Stomach (tissue), 8 donors: ENCODE measurements at regions not wholly inside any gene's neighbourhood (a gene's known extent, or its start where the extent isn't known, plus 50 kb on each side); places are given as distances from the start of the nearest gene placed in this dataset.
A peak's percentile ranks its signal among the peaks of the same experiment; 100 is the strongest.
"Not testable (repeated sequence)": the region's sequence is repeated elsewhere in the genome, so short reads cannot be mapped to it uniquely, and the experiment has no call there.

ENCODE experiments used
- DNase-seq, 2 donors: peaks; one replicate each; pipeline versions ENCODE4 v3.0.0 to v3.0.0-alpha.2; 2013 to 2019
- H3K27ac ChIP-seq, 5 donors: fragments of 200-600 bp in 4 of 5; sonication (generic) in 4 of 5; one replicate each; pipeline ENCODE4 v1.5.1; 2013 to 2019; ENCODE audit warnings: mild to moderate bottlenecking in 1 of 5, moderate library complexity in 1 of 5
- H3K27me3 ChIP-seq, 3 donors: fragments of 200-600 bp; sonication (generic); one replicate each; pipeline ENCODE4 v1.5.1; 2017 to 2019; ENCODE audit warnings: mixed run types in 1 of 3
- H3K36me3 ChIP-seq, 4 donors: fragments of 200-600 bp; sonication (generic); 1 replicate in 3 of 4; 2 replicates in 1 of 4; pipeline ENCODE4 v1.5.1; 2016 to 2019
- H3K4me1 ChIP-seq, 4 donors: fragments of 200-600 bp; sonication (generic); one replicate each; pipeline ENCODE4 v1.5.1; 2016 to 2019
- H3K4me3 ChIP-seq, 4 donors: fragments of 200-600 bp; sonication (generic) in 3 of 4; one replicate each; pipeline ENCODE4 v1.5.1; 2016 to 2019; ENCODE audit warnings: mild to moderate bottlenecking in 1 of 4
- H3K9me3 ChIP-seq, 4 donors: fragments of 200-600 bp; sonication (generic); one replicate each; pipeline ENCODE4 v1.5.1; 2016 to 2019
- CTCF ChIP-seq, 7 experiments: fragments of 450-650 bp in 4 of 7; fragments of 200-600 bp in 3 of 7; sonication (generic) in 3 of 7; IDR thresholded peaks; one replicate each; pipeline ENCODE4 v1.5.1; 2016 to 2019; ENCODE audit warnings: antibody characterized with exemption in 7 of 7, control low read depth in 2 of 7, mild to moderate bottlenecking in 1 of 7
- WGBS, 5 donors: extraction: QIAGEN DNeasy Blood & Tissue Kit in 3 of 5; methylation state at CpG; one replicate each; pipeline versions ENCODE4 v1.1.5 to v1.1.7; 2013 to 2018; 5-methylcytosine and 5-hydroxymethylcytosine counted together
- intact Hi-C: fragments of 100-400 bp; cut with DNase I; formaldehyde crosslinking; loops from one replicate; pipeline ENCODE4 v1.15.1; 2023; ENCODE audit warnings: low total_unique reads
- donor health status: healthy with polysubstance abuse.
- donor health status: Bipolar disorder and iron deficiency.
- donor health status: healthy.

- intact Hi-C loops, H3K4me1 ChIP-seq, DNase-seq, H3K9me3 ChIP-seq, H3K36me3 ChIP-seq, H3K27ac ChIP-seq, H3K27me3 ChIP-seq: not testable (repeated sequence)
- WGBS, 5 donors: 13 to 43% (median 19%) methylated on average over 2 of the region's 2 CpGs
- peak overlapping the region in 2 of 4 donors; percentile 15 to 21 for H3K4me3 ChIP-seq
Observed at GRCh38 chr2:132300592-132301378, 115.8 kb upstream of the GPR39 start.

- H3K9me3 ChIP-seq, H3K36me3 ChIP-seq, H3K27me3 ChIP-seq, H3K4me1 ChIP-seq, intact Hi-C loops: not testable (repeated sequence)
- 9 to 17% (median 10%) methylated on average over 27 of the region's 27 CpGs for WGBS, 5 donors
- H3K27ac ChIP-seq: peak overlapping the region in 1 of 5 donors; percentile 54
- DNase-seq: peak; percentile 79 to 94
- peak in 2 of 7 experiments; percentile 16 to 20 for TF ChIP-seq CTCF (IDR thresholded peaks at IDR 0.05)
- peak overlapping the region; percentile 34 to 42 (median 37) for H3K4me3 ChIP-seq
Observed at GRCh38 chr2:132304661-132305380, 111.8 kb upstream of the GPR39 start.

- intact Hi-C loops, H3K27me3 ChIP-seq, H3K36me3 ChIP-seq, H3K4me1 ChIP-seq, H3K4me3 ChIP-seq, H3K27ac ChIP-seq, DNase-seq, H3K9me3 ChIP-seq: not testable (repeated sequence)
- 36 to 56% (median 48%) methylated on average over 1 to 2 of the region's 2 CpGs for whole genome bisulfite sequencing, 5 donors
Observed at GRCh38 chr2:132307613-132308198, 108.9 kb upstream of the GPR39 start.

GRCh38 chr2:132309203-132309602, 107.4 kb upstream of the GPR39 start:
- DNase-seq, H3K36me3 ChIP-seq, H3K4me1 ChIP-seq, H3K4me3 ChIP-seq, intact Hi-C loops, H3K9me3 ChIP-seq, H3K27ac ChIP-seq, H3K27me3 ChIP-seq: not testable (repeated sequence)
- WGBS, 5 donors: 40 to 100% (median 67%) methylated on average over 1 of the region's 1 CpG

DNA sequence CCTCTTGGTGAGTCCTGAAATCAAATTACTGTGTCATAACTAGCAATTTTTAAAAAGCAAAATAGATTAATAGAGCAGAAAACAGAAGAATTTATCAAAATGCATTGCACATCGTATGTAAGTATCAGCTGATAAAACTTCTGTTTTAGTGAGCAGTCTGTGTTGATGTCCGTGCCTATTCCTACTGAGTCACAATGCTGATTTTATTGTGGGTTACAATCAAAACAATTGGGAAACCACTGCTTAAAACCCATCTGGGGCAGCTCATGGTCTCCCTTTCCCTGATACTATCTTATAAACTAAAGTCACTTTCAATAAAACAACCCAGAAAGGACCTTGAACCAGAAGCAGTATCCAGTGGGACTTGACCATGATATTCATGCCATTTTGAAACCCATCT, 101.1 kb upstream of the GPR39 start:
- H3K4me3 ChIP-seq, H3K27me3 ChIP-seq, DNase-seq, H3K9me3 ChIP-seq, H3K27ac ChIP-seq, H3K36me3 ChIP-seq, intact Hi-C loops, H3K4me1 ChIP-seq: not testable (repeated sequence)
- 74 to 83% (median 79%) methylated on average over 2 of the region's 2 CpGs for WGBS, 5 donors

DNA sequence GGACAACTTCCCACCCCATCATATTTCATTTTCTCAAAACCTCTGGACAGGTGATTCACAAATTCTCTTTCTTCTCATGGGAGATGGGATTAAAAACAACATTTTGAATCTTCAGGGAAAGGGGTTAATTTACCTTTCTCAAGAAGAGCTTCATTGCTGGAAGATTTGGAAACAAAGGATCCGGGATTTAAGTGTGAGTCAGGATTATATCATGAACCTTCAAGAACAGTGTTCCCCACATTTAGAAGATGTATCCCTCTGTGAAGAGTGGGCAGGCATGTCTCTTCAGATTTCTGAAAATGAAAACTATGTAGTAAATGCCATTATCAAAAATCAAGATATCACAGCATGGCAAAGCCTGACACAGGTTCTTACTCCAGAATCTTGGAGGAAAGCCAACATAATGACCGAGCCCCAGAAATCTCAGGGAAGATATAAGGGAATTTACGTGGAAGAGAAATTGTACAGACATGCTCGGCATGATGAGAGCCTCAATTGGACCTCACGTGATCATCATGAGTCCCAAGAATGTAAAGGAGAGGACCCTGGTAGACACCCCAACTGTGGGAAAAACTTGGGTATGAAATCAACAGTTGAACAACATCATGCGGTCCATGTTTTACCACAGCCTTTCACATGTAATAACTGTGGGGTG, 99.5 kb upstream of the GPR39 start:
- H3K27ac ChIP-seq, DNase-seq, H3K27me3 ChIP-seq, H3K36me3 ChIP-seq, H3K4me1 ChIP-seq, intact Hi-C loops, H3K9me3 ChIP-seq, H3K4me3 ChIP-seq: not testable (repeated sequence)
- WGBS, 5 donors: 72 to 83% (median 74%) methylated on average over 5 to 6 of the region's 6 CpGs

DNA sequence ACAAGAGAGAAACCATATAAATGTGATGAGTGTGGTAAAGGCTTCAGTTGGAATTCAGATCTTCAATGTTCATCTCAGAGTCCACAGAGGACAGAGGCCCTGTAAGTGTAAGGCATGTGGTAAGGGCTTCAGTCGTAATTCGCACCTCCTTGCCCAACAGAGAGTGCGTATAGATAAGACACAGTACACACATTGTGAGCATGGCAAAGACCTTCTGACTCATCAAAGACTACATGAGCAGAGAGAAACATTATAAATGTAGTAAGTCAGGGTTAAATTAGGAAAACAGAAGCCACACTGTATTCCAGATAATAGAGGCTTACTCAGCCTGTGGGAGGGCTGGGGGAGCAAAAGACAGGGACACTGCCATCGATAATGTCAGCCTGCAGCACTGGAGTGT, 98.1 kb upstream of the GPR39 start:
- DNase-seq, H3K27me3 ChIP-seq, intact Hi-C loops, H3K4me1 ChIP-seq, H3K4me3 ChIP-seq, H3K9me3 ChIP-seq, H3K27ac ChIP-seq, H3K36me3 ChIP-seq: not testable (repeated sequence)
- WGBS, 5 donors: 74 to 96% (median 80%) methylated on average over 4 of the region's 4 CpGs

DNA sequence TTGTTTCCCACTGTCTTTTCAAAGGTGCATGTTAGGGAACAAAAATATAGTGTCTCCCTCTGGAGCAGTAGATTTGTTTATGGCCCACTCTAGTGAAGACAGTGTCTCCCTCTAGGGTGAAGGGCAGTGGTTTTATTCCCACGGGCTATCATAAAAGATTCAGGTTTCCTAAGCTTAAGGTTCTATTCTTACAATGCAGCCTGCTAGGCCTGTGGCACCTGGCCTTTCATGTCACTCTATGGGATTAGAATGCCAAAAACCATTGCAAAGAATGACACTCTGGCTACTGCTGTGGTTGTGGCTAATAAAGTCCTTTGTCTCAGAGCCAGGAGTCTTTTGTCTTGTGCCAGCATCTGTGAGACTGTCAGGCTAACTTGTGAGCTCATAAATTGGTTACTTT, 92.6 kb upstream of the GPR39 start:
- H3K36me3 ChIP-seq, intact Hi-C loops: not testable (repeated sequence)
- 68 to 86% (median 75%) methylated on average over 1 of the region's 1 CpG for WGBS, 5 donors

GRCh38 chr2:132332345-132333033, 84.1 kb upstream of the GPR39 start:
- H3K27me3 ChIP-seq, H3K36me3 ChIP-seq, H3K4me3 ChIP-seq, H3K4me1 ChIP-seq, intact Hi-C loops, DNase-seq, H3K9me3 ChIP-seq, H3K27ac ChIP-seq: not testable (repeated sequence)
- WGBS, 5 donors: 62 to 75% (median 73%) methylated on average over 24 to 28 of the region's 28 CpGs

More for the DNA sequence above, 92.6 kb upstream of the GPR39 start:
- H3K4me1 ChIP-seq, DNase-seq, H3K27me3 ChIP-seq, H3K4me3 ChIP-seq, H3K27ac ChIP-seq, H3K9me3 ChIP-seq: not testable (repeated sequence)

GRCh38 chr2:132337135-132337534, 79.5 kb upstream of the GPR39 start:
- H3K9me3 ChIP-seq, DNase-seq, H3K36me3 ChIP-seq, H3K4me3 ChIP-seq, H3K27me3 ChIP-seq, H3K27ac ChIP-seq, H3K4me1 ChIP-seq, intact Hi-C loops: not testable (repeated sequence)
- WGBS, 5 donors: 85 to 93% (median 90%) methylated on average over 9 to 13 of the region's 13 CpGs
